ENCODE measurements at regions not wholly inside any gene's neighbourhood (a gene's known extent, or its start where the extent isn't known, plus 50 kb on each side); places are given as distances from the start of the nearest gene placed in this dataset.

GRCh38 chr15:61729646-61730045, 330.6 kb downstream of the VPS13C start:
- TF ChIP-seq POLR2A (IDR thresholded peaks at IDR 0.05; ENCODE audit: low read depth, low read length): no peak
- no peak for TF ChIP-seq CTCF (IDR thresholded peaks at IDR 0.05; ENCODE audit: extremely low read depth in 1 of 2, insufficient read depth in 1 of 2, low read depth in 1 of 2, low read length in 2 of 2)
- no peak for TF ChIP-seq EZH2 (IDR thresholded peaks at IDR 0.05; ENCODE audit: borderline replicate concordance, low read depth, low read length, severe bottlenecking)
- no peak for TF ChIP-seq POLR2AphosphoS5 (IDR thresholded peaks at IDR 0.05; ENCODE audit: insufficient read depth, low read depth, low read length)
